ENCODE measurements at regions not wholly inside any gene's neighbourhood (a gene's known extent, or its start where the extent isn't known, plus 50 kb on each side); places are given as distances from the start of the nearest gene placed in this dataset.
"Not testable (repeated sequence)": the region's sequence is repeated elsewhere in the genome, so short reads cannot be mapped to it uniquely, and the experiment has no call there.

- DNase-seq (ENCODE audit: low read depth): no peak
- TF ChIP-seq CTCF (IDR thresholded peaks at IDR 0.05; ENCODE audit: insufficient read depth, low read length, poor library complexity, severe bottlenecking): no peak
- H3K4me3 ChIP-seq (ENCODE audit: low read depth, low read length): no peak overlapping the region
- no peaks in the 10 kb centered on the region for H3K27me3 ChIP-seq (ENCODE audit: control insufficient read depth, insufficient read depth, low read length)
- H3K36me3 ChIP-seq (ENCODE audit: control insufficient read depth, insufficient read depth, low read length): no peaks in the 10 kb centered on the region
These were observed 70.7 kb upstream of the HNF1B start for GRCh38 chr17:37815536-37815935.

- Histone ChIP-seq H3K36me3 (ENCODE audit: control insufficient read depth, insufficient read depth, low read length) (no peaks in the 10 kb centered on the region), H3K4me3 (ENCODE audit: low read depth, low read length) (no peak overlapping the region), H3K27me3 (ENCODE audit: control insufficient read depth, insufficient read depth, low read length) (no peaks in the 10 kb centered on the region)
- DNase-seq (ENCODE audit: low read depth): peak; percentile 98
- TF ChIP-seq CTCF (IDR thresholded peaks at IDR 0.05; ENCODE audit: insufficient read depth, low read length, poor library complexity, severe bottlenecking): no peak
These were observed 68.9 kb upstream of the HNF1B start for GRCh38 chr17:37813751-37814150.

- not testable (repeated sequence) for H3K27me3 ChIP-seq (ENCODE audit: control insufficient read depth, insufficient read depth, low read length); H3K36me3 ChIP-seq (ENCODE audit: control insufficient read depth, insufficient read depth, low read length); DNase-seq (ENCODE audit: low read depth); H3K4me3 ChIP-seq (ENCODE audit: low read depth, low read length)
These were observed 64.0 kb upstream of the HNF1B start for GRCh38 chr17:37808846-37809245.

GRCh38 chr17:37802712-37803416, 58.0 kb upstream of the HNF1B start:
- no peak overlapping the region for H3K4me3 ChIP-seq (ENCODE audit: low read depth, low read length)
- no peaks in the 10 kb centered on the region for H3K36me3 ChIP-seq (ENCODE audit: control insufficient read depth, insufficient read depth, low read length)
- no peaks in the 10 kb centered on the region for H3K27me3 ChIP-seq (ENCODE audit: control insufficient read depth, insufficient read depth, low read length)
- no peak for TF ChIP-seq CTCF (IDR thresholded peaks at IDR 0.05; ENCODE audit: insufficient read depth, low read length, poor library complexity, severe bottlenecking)
- DNase-seq (ENCODE audit: low read depth): no peak

GRCh38 chr17:37802061-37802595, 57.3 kb upstream of the HNF1B start:
- DNase-seq (ENCODE audit: low read depth): no peak
- TF ChIP-seq CTCF (IDR thresholded peaks at IDR 0.05; ENCODE audit: insufficient read depth, low read length, poor library complexity, severe bottlenecking): no peak
- Histone ChIP-seq H3K27me3 (ENCODE audit: control insufficient read depth, insufficient read depth, low read length) (no peaks in the 10 kb centered on the region), H3K4me3 (ENCODE audit: low read depth, low read length) (no peak overlapping the region), H3K36me3 (ENCODE audit: control insufficient read depth, insufficient read depth, low read length) (no peaks in the 10 kb centered on the region)

GRCh38 chr17:37801171-37801570, 56.3 kb upstream of the HNF1B start:
- no peak for TF ChIP-seq CTCF (IDR thresholded peaks at IDR 0.05; ENCODE audit: insufficient read depth, low read length, poor library complexity, severe bottlenecking)
- no peak for DNase-seq (ENCODE audit: low read depth)

More at GRCh38 chr17:37801171-37801570, 56.3 kb upstream of the HNF1B start:
- no peak overlapping the region for H3K4me3 ChIP-seq (ENCODE audit: low read depth, low read length)
- H3K36me3 ChIP-seq (ENCODE audit: control insufficient read depth, insufficient read depth, low read length): no peaks in the 10 kb centered on the region
- no peaks in the 10 kb centered on the region for H3K27me3 ChIP-seq (ENCODE audit: control insufficient read depth, insufficient read depth, low read length)
